NCI-H146 treated with DMSO at 0.1 percent for 48 hours (cell line): ENCODE measurements at regions not wholly inside any gene's neighbourhood (a gene's known extent, or its start where the extent isn't known, plus 50 kb on each side); places are given as distances from the start of the nearest gene placed in this dataset.
"Not testable (repeated sequence)": the region's sequence is repeated elsewhere in the genome, so short reads cannot be mapped to it uniquely, and the experiment has no call there.

ENCODE experiments used
- DNase-seq: peaks from one replicate; lab custom pipeline; 2025; ENCODE audit not compliant: unreplicated experiment; lab: John Stamatoyannopoulos, UW

DNA sequence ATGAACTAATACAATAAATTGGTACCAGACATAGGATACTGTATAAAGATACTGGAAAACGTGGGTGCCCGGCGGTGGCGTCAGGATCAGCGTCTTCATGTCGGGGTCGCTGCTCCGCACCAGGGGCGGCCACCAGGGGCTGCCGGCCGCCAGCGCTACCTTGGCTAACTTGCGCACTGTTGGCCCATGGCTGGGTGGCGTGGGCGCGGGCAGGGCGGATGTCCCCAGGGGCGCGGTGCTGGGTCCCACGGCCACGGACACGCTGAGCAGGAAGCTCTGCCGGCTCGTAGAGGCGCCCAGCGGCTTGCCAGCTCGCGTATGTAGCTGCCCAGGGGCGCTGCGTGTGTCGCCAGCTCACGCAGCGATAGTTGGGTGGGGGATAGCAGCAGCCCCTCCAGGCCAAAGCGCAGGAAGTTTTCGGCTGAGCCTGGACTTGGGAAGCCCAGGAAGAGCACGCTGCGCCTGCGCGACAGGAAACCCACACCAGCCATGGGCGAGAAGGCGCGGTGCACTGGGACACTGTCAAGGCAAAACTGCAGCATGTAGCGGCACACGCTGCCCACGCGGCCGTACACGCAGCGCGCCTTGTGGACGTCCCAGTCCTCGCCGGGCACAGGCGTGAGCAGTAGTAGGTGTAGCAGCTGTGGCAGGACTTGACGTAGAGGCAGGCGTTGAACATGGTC is 299.9 kb downstream of the CCDC74A start:
- DNase-seq, result no peak

DNA sequence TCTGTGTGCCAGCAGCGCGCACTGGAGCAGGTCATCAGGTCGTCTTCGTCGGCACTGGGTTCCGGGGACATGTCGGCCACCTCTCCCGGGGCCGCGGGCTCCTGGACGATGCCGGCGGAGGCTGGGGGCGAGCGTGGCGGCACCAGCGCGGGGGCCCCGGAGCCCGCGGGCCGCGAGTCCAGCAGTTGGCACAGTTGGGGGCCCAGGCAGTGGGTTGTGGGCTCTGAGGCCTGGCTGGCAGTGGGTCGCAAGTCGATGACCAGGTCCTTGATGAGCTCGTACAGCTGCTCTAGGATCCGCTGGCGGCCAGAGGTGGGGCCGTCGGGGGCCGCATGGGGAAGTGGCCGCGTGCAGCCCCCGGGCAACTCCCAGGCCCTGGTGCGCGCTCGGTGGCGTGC is 300.5 kb downstream of the CCDC74A start:
- no peak for DNase-seq

DNA sequence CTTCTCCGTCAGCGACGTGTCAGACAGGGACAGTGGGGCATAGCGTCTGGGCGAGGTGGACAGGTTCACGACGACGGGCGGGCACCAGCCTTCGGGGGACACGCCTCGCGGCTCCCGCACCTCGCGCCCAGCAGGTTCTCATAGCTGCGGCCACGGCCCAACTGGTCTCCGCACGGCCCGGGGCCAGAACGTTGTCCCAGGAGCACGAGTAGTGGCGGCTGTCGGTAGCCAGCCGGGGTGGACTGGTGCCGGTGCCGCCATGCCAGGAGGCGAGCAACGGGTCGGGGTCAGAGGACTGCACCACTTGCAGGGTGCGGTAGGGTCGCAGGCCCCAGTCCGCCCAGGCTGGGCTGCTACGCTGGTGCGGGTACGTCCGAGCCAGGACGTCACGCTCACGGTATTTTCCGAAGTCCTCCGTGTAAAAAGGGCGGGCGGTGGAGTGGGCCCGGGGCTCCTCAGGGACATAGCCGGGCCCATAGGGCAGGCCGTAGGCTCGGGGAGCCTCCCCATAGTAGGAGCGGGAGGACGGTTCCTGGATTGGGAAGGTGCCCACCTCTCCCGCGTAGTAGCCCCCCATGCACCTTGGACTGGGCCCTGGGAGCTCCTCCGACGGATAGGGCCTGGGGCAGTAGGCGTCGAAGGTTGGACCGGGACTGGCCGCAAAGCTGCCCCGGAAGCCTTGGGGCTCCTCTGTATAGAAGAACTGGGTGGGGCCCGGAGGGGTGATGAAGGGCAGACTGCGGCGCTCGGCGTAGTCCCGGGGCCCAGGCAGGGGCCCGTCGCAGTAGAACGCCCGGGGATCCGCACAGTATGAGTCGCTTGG is 301.2 kb downstream of the CCDC74A start:
- not testable (repeated sequence) for DNase-seq

DNA sequence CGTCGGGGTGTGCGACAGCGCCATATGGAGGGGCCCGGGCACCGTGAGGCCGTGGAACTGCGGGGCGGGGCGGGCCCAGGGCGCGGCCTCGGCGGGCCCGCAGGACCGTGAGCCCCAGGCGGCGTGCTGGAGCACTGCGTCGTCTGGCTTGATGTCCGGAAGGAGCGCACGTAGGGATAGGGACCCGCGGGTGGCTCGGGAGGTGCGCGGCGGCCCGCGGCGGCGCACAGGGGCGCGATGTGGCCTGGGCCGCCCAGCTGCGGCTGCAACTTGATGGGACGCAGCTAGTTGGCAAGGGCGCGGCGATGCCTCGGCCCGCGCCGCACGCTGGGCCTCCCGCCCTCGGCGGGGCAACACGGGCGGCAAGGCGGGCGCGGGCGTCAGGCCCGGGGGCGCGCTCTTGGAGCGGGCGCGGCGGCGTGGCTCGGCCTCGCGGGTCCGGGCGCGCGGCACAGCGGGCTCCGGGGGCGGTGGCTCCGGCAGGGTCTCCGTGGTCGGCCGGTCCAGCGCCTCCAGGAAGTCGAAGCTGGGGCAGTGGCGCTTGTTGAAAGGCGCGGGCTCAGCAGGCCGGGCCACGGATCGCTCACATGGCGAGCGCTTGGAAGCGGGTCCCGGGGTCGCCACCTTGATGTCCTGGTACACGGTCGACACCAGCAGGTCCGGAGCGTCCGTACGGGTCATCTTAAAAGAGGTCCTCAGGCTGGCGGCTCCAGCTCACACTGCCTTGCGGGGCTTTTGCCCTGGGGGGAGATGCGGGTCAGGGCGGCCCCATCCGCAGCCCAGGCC is 302.0 kb downstream of the CCDC74A start:
- not testable (repeated sequence) for DNase-seq

DNA sequence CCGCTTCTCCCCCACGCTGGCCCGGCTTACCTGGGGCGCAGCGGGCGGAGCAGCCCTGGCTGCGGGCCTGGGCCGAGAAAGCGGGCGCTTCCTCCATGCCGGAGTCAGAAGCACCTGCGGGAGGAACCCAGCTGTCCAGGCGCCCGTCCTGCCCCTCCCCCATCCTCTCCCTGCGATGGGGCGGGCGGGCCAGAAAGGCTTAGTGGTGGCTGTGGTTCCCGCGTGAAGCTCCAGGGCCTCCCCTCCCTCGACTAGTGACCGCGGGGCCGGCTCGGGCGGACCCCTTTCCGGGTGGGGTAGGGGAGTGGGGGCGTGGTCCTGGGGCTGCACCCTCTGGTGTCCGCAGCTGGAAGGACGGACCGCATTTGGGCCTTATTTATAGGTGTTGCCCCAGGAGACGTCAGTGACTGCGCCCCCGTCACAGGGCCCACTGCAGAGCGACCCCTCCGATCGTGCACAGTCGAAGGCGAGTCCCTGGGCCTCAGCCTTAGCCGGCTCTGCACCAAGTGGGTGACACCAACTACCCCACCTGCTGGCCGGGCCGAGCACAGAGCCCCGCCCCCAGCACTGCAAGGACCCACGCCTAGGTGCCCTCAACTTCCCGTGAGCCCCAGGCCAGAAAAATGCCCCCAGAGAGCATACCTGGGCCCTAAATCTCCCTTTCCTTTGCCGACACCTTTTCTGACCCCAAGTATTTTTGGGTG is 302.7 kb downstream of the CCDC74A start:
- DNase-seq, result not testable (repeated sequence)

DNA sequence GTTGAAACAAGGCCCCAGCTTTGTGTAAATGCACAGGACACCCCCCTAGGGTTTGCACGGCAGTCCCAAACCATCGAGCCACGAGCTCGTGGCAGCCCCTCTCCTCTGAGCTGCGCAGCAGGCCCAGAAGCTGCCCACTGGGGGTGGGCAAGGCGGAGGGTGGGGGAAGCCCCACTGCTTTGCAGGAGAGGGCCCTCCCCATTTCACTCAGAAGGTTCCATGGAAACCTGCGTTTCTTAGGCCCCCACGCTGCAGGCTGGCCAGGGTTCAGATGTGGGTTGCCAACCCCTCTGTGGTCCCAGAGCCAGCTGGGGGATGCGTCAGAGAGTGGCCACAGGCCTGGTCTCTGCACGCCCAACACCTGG is 303.2 kb downstream of the CCDC74A start:
- not testable (repeated sequence) for DNase-seq

DNA sequence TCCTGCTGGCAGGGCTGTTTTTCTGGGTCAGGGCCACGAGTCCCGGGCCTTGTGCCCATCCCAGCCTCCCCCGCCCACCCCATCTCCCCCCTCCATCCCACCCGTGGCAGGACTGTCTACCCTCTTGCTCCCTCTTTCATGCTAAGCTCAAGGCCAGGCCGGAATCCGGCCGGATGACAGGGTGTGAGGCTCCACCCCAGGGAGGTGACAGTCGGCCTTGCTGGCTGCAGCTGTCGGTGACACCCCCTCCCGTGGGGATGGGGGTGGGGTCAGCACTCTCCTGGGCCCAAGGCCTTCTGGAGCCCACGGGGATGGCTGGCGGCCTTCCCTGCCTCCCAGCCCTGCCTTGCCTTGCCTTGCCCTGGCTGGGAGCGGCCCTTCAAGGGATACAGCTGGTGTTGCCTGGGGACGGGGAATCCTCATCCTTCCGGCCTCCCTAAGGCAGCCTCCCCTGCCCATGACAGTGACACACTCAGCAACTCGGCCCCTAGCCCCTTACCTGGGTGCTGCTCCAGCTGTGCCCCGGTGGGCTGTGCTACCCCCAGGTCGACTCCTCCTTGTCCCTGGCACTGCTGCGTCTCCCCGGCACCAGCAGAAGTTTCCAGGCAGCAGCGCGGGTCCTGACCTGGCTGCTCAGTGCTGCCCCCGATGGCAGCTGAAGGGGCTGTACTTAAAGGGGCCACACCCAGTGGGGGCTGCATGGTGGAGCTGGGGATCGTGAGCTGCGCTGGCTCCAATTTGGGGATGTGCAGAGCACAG is 303.9 kb downstream of the CCDC74A start:
- DNase-seq, result not testable (repeated sequence)

DNA sequence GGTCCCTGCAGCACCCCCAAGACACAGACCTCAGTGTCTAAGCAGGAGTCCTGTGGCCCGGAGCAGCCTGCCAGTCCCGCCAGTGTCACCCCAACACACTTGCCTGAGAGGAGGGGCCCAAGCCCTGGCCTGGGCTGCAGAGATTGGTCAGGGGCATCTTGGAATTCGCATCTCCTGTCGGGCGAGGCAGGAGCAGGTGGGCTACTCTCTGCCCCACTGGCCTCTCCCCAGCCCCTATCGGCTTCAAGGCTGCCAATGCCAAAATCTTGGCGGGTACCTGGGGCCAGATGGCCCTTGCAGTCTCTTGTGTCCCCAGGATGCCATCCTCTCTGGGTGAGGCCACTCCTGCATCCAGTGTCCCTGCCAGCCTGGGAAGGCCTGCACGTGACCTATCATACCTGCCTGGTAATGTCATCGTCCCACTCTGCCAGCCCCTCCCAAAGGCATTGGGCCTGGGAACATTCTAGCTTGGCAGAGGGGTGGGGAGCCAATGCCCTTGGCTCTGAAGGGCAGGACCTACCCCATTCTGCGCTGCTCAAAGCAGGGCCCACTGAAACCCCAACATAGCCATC is 304.6 kb downstream of the CCDC74A start:
- not testable (repeated sequence) for DNase-seq

DNA sequence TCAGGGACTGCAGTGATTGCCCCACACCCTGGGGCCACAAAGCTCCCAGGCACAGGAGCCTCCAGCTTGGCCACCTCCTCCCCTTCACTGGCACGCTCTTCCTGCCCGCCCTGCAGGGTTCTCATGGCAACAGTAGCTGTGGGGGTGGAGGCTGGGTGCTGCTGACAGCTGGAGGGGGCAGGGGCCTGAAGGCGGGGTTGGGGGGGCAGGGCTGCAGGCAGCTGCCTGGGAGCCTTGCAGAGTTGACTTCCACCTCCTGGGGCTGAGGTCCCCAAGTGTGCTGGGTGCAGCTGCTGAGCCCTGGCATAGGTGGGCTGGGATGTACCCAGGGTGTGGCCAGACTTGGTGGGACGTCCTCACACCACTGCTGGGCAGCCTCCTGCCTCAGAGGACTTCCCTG is 305.2 kb downstream of the CCDC74A start:
- DNase-seq, result not testable (repeated sequence)

DNA sequence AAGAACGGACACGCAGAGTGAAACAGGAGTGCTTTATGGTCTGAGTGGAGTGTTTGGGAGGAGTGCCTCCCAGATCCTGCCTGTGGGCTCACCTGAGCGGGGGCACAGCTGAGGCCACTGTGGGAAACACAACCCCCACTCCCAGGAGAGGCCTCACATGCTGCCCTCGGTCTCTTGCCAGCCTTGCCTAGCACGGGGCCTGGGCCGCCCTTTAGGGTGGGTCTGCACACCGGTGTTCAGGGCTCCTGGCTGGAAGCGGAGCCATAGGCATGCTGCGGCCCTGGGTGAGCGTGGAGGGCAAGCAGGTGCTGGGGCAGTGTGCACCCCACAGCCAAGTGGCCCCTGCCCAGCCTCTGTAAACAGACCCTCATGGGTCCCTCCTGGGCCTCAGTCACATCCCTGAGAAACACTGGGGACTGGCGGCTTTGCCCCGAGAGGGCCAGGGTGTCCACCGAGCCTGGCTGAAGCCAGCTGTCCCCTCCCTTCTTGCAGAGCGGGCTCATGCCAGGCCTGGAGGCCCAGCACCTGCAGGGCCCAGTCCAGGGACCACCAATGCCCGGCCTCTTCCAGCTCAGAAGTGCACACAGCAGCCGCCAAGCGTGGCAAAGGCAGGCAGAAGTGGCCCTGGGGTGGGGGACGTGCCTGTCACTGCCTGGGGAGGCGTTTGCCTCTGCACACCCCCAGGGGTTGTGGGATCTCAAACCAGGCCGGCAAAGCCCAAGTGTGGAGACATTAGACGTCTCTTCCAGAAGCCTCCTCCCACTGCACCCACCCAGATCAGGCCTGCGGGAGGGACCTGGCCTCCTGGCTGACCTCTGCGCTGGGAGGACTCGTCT is 305.9 kb downstream of the CCDC74A start:
- DNase-seq, result not testable (repeated sequence)

DNA sequence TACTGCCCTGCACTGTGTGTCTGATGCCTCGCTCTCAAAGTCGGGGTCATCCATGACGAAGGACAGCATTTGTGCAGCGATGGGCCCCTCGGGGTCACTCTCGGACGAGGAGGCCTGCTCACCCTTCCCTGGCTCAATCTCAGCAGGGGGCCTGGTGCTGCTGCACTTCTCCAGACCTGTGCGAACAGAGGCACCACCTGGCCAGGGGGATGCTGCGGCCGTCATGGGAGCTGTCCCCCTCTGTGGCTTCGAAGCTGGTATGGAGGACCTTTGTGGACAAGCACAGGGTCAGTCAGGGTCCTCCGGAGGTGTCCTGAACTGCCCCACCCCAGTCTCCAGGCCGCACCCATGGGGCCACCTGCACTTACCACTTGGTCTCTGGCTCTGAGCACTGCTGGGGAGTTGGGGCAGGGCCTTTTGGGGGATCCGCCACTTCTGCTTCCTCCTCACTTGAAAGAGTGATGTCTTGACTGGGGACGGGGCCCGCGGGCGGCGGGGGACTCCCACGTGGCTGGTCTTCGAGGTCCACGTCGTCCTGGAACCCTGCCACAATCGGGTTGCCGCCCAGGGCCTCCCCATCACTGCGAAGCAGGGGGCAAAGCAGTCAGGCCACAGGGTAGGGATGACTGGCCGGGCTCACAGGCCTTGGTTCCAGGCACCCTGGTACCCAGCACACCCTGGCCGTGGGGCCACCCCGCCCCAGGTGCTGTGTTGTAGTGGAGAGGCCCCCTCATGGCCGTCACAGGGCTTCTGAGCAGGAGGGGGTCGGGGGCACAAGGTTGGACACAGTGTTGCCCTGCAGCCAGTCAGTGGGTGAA is 306.7 kb downstream of the CCDC74A start:
- DNase-seq, result not testable (repeated sequence)

DNA sequence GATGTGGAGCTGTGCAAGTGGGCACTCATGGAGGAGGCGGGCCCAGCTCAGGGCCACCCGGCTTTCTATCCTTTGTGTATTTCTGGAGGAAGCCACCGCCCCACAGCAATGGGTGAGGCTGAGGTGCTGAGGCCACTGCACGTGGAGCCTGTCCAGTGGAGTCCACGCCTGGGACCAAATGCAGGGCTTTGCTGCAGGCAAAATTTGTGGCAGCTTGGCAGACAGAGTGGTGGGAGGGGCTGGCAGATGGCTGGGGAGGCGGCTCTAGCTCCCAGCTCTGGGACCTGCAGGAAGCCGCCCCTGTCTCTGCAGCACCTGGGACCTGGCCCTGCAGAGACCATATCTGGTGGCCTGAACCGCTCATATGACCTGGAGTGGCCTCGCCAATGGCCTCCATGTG is 307.3 kb downstream of the CCDC74A start:
- DNase-seq, result not testable (repeated sequence)

DNA sequence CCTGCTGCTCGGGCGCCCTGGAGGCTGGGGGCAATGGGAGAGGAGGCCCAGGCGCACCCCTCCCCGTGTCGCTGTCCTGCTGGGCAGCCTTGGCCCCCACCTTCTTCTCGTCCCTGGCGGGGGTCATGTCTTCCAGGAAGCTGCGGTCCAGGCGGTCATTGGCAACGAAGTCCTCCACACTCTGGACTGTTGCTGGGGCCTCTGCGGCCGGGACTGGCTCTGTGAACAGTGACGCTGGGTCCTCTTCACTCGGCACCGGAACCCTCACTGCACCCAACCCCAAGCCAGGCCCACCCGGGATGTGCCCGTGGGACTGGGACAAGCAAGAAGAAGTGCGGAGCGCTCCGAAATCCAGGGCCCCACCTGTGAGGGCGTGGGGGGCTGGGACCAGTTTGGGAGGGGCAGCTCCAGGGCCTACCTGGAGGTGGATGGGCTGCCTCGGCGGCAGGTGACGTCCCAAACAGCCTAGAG is 308.0 kb downstream of the CCDC74A start:
- no peak for DNase-seq

DNA sequence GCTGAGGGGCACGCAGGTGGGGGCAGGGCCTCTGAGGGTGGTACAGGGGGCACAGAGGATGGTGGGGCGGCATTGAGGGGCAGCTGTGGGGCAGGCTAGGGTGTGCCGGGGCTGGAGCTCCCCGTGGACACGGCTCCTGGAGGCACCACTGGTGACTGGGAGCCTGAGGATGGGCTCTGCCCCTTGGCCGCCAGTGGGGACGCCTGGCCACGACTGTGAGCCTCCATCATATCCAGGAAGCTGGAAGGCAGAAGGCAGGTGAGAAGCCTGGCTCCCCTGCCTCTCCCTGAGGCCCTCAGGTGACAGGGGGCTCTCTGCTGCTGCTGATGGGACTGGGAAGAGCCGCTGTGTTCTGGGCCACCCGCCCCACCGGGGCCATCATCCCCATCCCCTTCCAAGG is 308.4 kb downstream of the CCDC74A start:
- not testable (repeated sequence) for DNase-seq

DNA sequence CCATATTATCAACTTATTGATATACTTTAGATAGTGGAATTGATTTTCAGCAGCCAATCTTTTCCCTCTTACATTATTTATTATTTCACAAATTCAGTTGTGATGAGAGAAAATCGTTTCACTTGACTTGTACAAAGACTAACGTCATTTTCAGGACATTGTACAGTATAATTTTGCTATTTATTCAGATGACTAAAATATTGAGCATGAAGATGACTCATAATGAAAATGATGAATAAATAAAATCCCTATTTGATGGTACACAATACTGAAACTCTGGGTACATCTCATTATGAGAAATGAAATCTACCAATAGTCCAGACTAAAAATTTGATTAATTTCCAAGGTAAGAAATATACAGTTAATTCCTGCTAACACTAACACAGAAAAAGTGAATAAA is 316.4 kb downstream of the CCDC74A start:
- DNase-seq, result not testable (repeated sequence)

DNA sequence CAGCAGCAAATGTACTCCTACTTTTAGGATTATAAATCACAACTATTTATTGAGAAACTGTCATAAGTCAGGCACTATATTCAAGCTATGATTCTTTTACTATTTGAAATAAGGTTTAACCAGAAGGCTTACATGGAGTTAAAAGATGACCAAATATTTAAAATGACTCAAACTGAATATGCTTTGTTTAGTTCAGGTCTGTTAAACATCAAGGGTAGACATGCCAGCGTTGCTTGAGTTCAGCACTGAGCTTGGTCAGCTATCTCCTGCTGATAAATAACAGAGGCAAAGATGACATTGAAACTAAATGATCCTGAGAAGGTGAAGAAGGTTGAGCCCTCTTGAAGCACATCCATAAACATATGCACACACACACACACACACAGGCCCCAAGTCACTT is 305.6 kb downstream of the ANKRD30BL start:
- DNase-seq, result not testable (repeated sequence)

DNA sequence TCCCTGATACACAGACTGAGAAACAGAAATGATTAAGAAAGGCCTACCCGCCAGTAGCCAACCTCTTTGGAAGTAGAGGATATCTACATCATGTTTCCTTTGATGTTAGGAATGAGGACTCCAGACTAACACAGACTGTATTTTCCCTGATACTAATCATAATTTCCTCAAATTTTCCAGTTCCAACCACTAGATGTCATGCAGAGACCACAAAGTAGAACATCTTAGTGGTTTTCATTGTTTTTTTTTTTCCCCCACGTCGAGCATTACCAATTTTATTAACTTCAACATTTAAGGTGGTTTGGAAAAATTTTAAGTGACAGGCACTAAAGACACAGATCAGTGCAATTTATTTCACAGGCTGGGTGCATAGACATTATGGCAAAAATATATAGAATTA is 303.6 kb downstream of the ANKRD30BL start:
- DNase-seq, result not testable (repeated sequence)
